OCI-M2 (cell line): ENCODE measurements at regions not wholly inside any gene's neighbourhood (a gene's known extent, or its start where the extent isn't known, plus 50 kb on each side); places are given as distances from the start of the nearest gene placed in this dataset.
"Not testable (repeated sequence)": the region's sequence is repeated elsewhere in the genome, so short reads cannot be mapped to it uniquely, and the experiment has no call there.

Experiments
- DNase-seq: peaks from one replicate; lab custom pipeline; 2025; ENCODE audit not compliant: unreplicated experiment; lab: John Stamatoyannopoulos, UW

GRCh38 chr2:180559038-180559437 is 421.4 kb upstream of the UBE2E3 start:
- DNase-seq = no peak

GRCh38 chr2:180555391-180555965 is 424.9 kb upstream of the UBE2E3 start:
- no peak for DNase-seq

GRCh38 chr2:180554330-180554729 is 426.1 kb upstream of the UBE2E3 start:
- no peak for DNase-seq

GRCh38 chr2:180553094-180553715 is 427.2 kb upstream of the UBE2E3 start:
- DNase-seq = no peak

GRCh38 chr2:180542511-180542910 is 437.9 kb upstream of the UBE2E3 start:
- DNase-seq = no peak

GRCh38 chr2:180540761-180541160 is 439.6 kb upstream of the UBE2E3 start:
- DNase-seq = no peak

GRCh38 chr2:180539541-180539940 is 440.9 kb upstream of the UBE2E3 start:
- DNase-seq = no peak

- no peak for DNase-seq
Measured at GRCh38 chr2:180535289-180535688, 445.1 kb upstream of the UBE2E3 start.

GRCh38 chr2:180531787-180532186 is 448.6 kb upstream of the UBE2E3 start:
- DNase-seq = not testable (repeated sequence)

- DNase-seq = no peak
Measured at GRCh38 chr2:180524499-180524898, 455.9 kb upstream of the UBE2E3 start.

- DNase-seq = no peak
Measured at GRCh38 chr2:180523621-180524340, 456.6 kb upstream of the UBE2E3 start.

- no peak for DNase-seq
Measured at GRCh38 chr2:180520921-180521581, 459.4 kb upstream of the UBE2E3 start.

- no peak for DNase-seq
Measured at GRCh38 chr2:180520206-180520605, 460.2 kb upstream of the UBE2E3 start.

GRCh38 chr2:180519276-180519675 is 461.1 kb upstream of the UBE2E3 start:
- no peak for DNase-seq

GRCh38 chr2:180516232-180516631 is 464.2 kb upstream of the UBE2E3 start:
- no peak for DNase-seq

GRCh38 chr2:180513389-180513788 is 467.0 kb upstream of the UBE2E3 start:
- no peak for DNase-seq

- DNase-seq = no peak
Measured at GRCh38 chr2:180508458-180508857, 471.9 kb upstream of the UBE2E3 start.

- DNase-seq = no peak
Measured at GRCh38 chr2:180507028-180507427, 473.4 kb upstream of the UBE2E3 start.

- no peak for DNase-seq
Measured at GRCh38 chr2:180505203-180505602, 475.2 kb upstream of the UBE2E3 start.

GRCh38 chr2:180497621-180498152 is 482.7 kb upstream of the UBE2E3 start:
- DNase-seq = no peak

GRCh38 chr2:180495606-180496005 is 484.8 kb upstream of the UBE2E3 start:
- DNase-seq = no peak

GRCh38 chr2:180494286-180494685 is 486.1 kb upstream of the UBE2E3 start:
- DNase-seq = no peak
